ENCODE measurements at regions not wholly inside any gene's neighbourhood (a gene's known extent, or its start where the extent isn't known, plus 50 kb on each side); places are given as distances from the start of the nearest gene placed in this dataset.
A peak's percentile ranks its signal among the peaks of the same experiment; 100 is the strongest.

DNA sequence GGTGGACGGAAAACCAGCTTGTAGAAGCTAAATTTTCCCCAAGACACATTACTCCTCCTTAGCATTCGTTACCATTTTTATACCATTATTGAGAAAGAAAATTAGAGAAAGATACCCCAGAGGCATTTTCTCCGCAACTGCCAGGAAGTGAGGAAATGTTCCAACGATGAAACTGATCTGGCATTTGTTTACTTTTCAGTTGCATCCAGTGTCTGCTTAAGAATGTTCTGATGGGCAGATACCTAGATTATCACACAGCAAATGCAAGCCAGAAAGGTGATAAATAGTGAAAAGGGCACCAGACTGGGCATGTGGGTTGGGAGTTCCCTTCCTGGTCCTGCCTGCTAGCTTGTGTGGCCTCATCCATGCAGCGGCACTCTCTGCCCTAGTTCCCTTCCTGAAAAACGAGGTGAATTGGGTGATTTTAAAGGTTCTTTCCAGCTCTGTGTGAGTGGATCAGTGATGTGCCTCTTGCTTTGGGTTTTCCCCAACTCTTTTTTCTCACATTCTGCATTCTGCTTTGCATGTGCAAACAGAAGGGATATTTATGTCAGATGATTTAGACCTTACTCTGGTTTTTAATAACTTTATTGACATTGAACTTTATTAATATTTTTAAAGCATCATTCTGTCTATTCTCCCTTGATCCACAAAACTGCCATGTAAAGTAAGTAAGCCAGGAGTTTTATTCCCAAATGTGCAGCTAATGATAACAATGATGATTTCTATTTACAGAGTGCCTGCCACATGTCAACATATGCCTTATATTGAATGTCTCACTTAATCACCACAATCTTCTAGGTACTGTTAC, 139.6 kb downstream of the INSIG2 start:
- Mint-ChIP-seq H3K36me3 (ENCODE audit: low read depth, unreplicated experiment) (no peaks in the 10 kb centered on the region), H3K4me3 (ENCODE audit: unreplicated experiment) (no peak overlapping the region), H3K9me3 (ENCODE audit: unreplicated experiment) (peaks cover 3% of the 10 kb centered on the region), H3K4me1 (ENCODE audit: low read depth, unreplicated experiment) (peaks cover 4% of the 10 kb centered on the region), H3K27me3 (ENCODE audit: low read depth, unreplicated experiment) (peaks cover 40% of the 10 kb centered on the region), H3K27ac (ENCODE audit: unreplicated experiment) (no peak overlapping the region)
- Histone ChIP-seq H3K4me2 (ENCODE audit: low read length) (no peak overlapping the region), H2AFZ (ENCODE audit: low read depth, low read length) (no peak overlapping the region), H3K9ac (ENCODE audit: low read length) (no peak overlapping the region), H3K36me3 (ENCODE audit: insufficient read depth, low read length) (no peaks in the 10 kb centered on the region), H3K9me3 (ENCODE audit: insufficient read depth, low read depth, low read length) (no peaks in the 10 kb centered on the region), H3K79me2 (ENCODE audit: insufficient read depth, low read length) (no peaks in the 10 kb centered on the region), H3K4me3 (ENCODE audit: insufficient read depth, low read depth, low read length) (no peak overlapping the region), H3K27ac (ENCODE audit: low read depth, low read length) (no peak overlapping the region), H4K20me1 (ENCODE audit: insufficient read depth, low read length) (no peaks in the 10 kb centered on the region), H3K27me3 (ENCODE audit: insufficient read depth, low read length) (peaks cover 37% of the 10 kb centered on the region), H3K4me1 (ENCODE audit: insufficient read depth, low read length) (no peaks in the 10 kb centered on the region)
- FAIRE-seq (no peak), DNase-seq (ENCODE audit: low read depth) (no peak)
- TF ChIP-seq EZH2 (IDR thresholded peaks at IDR 0.05; ENCODE audit: insufficient read depth, low read length) = no peak
- TF ChIP-seq, protein P1, sequence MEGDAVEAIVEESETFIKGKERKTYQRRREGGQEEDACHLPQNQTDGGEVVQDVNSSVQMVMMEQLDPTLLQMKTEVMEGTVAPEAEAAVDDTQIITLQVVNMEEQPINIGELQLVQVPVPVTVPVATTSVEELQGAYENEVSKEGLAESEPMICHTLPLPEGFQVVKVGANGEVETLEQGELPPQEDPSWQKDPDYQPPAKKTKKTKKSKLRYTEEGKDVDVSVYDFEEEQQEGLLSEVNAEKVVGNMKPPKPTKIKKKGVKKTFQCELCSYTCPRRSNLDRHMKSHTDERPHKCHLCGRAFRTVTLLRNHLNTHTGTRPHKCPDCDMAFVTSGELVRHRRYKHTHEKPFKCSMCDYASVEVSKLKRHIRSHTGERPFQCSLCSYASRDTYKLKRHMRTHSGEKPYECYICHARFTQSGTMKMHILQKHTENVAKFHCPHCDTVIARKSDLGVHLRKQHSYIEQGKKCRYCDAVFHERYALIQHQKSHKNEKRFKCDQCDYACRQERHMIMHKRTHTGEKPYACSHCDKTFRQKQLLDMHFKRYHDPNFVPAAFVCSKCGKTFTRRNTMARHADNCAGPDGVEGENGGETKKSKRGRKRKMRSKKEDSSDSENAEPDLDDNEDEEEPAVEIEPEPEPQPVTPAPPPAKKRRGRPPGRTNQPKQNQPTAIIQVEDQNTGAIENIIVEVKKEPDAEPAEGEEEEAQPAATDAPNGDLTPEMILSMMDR (IDR thresholded peaks at IDR 0.05; ENCODE audit: insufficient read depth, low read depth, low read length) = no peak

DNA sequence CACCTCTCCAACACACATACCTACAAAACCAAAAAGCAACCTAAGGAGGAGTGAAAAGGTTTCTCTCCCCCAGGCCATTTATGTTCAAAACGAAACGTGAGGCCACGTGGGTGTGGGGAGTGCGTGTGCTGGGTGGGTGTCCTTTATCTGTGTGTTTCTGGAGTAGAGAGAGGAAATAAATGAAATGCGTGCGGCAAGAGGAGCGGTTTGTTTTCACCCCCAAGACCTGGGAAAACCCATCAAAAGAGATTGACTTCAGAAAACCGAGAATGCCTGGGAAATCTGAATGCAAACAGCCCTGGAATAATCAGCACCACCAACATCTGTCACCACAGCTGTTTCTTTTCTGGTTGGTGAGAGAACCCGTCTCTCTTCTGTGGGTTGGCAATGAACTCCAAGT, 137.4 kb downstream of the INSIG2 start:
- H4K20me1 ChIP-seq (ENCODE audit: insufficient read depth, low read length) = no peaks in the 10 kb centered on the region
- no peak overlapping the region for H3K4me3 ChIP-seq (ENCODE audit: insufficient read depth, low read depth, low read length)
- H3K27me3 Mint-ChIP-seq (ENCODE audit: low read depth, unreplicated experiment) = peaks cover 42% of the 10 kb centered on the region
- no peak overlapping the region for H3K9ac ChIP-seq (ENCODE audit: low read length)
- H3K79me2 ChIP-seq (ENCODE audit: insufficient read depth, low read length) = no peaks in the 10 kb centered on the region
- TF ChIP-seq, protein P1 (IDR thresholded peaks at IDR 0.05; ENCODE audit: insufficient read depth, low read depth, low read length) = no peak
- no peak for TF ChIP-seq EZH2 (IDR thresholded peaks at IDR 0.05; ENCODE audit: insufficient read depth, low read length)
- peaks cover 4% of the 10 kb centered on the region for H3K4me1 Mint-ChIP-seq (ENCODE audit: low read depth, unreplicated experiment)
- no peaks in the 10 kb centered on the region for H3K36me3 ChIP-seq (ENCODE audit: insufficient read depth, low read length)
- H3K9me3 ChIP-seq (ENCODE audit: insufficient read depth, low read depth, low read length) = no peaks in the 10 kb centered on the region
- no peak for DNase-seq (ENCODE audit: low read depth)
- peaks cover 54% of the 10 kb centered on the region for H3K27me3 ChIP-seq (ENCODE audit: insufficient read depth, low read length)
- no peak overlapping the region for H2AFZ ChIP-seq (ENCODE audit: low read depth, low read length)
- FAIRE-seq = no peak
- H3K27ac Mint-ChIP-seq (ENCODE audit: unreplicated experiment) = no peak overlapping the region
- peaks cover 3% of the 10 kb centered on the region for H3K9me3 Mint-ChIP-seq (ENCODE audit: unreplicated experiment)
- no peaks in the 10 kb centered on the region for H3K4me1 ChIP-seq (ENCODE audit: insufficient read depth, low read length)
- H3K4me3 Mint-ChIP-seq (ENCODE audit: unreplicated experiment) = no peak overlapping the region
- no peak overlapping the region for H3K4me2 ChIP-seq (ENCODE audit: low read length)
- no peaks in the 10 kb centered on the region for H3K36me3 Mint-ChIP-seq (ENCODE audit: low read depth, unreplicated experiment)
- H3K27ac ChIP-seq (ENCODE audit: low read depth, low read length) = no peak overlapping the region

DNA sequence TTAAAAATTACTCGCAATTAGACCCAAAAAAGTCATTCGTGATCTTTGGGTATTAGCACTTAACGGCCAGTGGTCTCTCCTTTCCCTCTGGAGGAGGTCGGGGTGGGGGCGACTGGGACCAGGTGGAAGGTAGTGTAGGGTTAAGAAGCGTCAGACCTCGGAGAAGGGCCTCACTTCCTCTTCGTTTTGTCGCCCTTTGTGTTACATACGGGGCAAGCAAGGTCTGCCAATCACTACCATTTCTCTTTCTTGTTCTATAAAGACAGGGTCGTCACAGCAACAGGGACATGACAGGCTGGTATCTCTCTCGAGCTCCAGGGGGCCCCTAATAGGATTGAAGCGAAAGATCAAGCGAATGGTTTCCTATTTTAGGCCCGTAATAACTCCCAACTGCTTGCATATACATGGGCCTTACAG, 136.6 kb downstream of the INSIG2 start:
- Histone ChIP-seq H3K27ac (ENCODE audit: low read depth, low read length) (no peak overlapping the region), H3K4me3 (ENCODE audit: insufficient read depth, low read depth, low read length) (no peak overlapping the region), H3K4me2 (ENCODE audit: low read length) (peak overlapping the region; percentile 90), H4K20me1 (ENCODE audit: insufficient read depth, low read length) (no peaks in the 10 kb centered on the region), H2AFZ (ENCODE audit: low read depth, low read length) (peak overlapping the region; percentile 39), H3K9ac (ENCODE audit: low read length) (peak overlapping the region; percentile 58), H3K9me3 (ENCODE audit: insufficient read depth, low read depth, low read length) (no peaks in the 10 kb centered on the region), H3K4me1 (ENCODE audit: insufficient read depth, low read length) (no peaks in the 10 kb centered on the region), H3K36me3 (ENCODE audit: insufficient read depth, low read length) (no peaks in the 10 kb centered on the region), H3K27me3 (ENCODE audit: insufficient read depth, low read length) (peaks cover 59% of the 10 kb centered on the region), H3K79me2 (ENCODE audit: insufficient read depth, low read length) (no peaks in the 10 kb centered on the region)
- Mint-ChIP-seq H3K4me1 (ENCODE audit: low read depth, unreplicated experiment) (peaks cover 4% of the 10 kb centered on the region), H3K4me3 (ENCODE audit: unreplicated experiment) (peak overlapping the region; percentile 48), H3K27me3 (ENCODE audit: low read depth, unreplicated experiment) (peaks cover 40% of the 10 kb centered on the region), H3K27ac (ENCODE audit: unreplicated experiment) (no peak overlapping the region), H3K36me3 (ENCODE audit: low read depth, unreplicated experiment) (no peaks in the 10 kb centered on the region), H3K9me3 (ENCODE audit: unreplicated experiment) (peaks cover 2% of the 10 kb centered on the region)
- TF ChIP-seq, protein P1 (IDR thresholded peaks at IDR 0.05; ENCODE audit: insufficient read depth, low read depth, low read length) = no peak
- no peak for TF ChIP-seq EZH2 (IDR thresholded peaks at IDR 0.05; ENCODE audit: insufficient read depth, low read length)
- DNase-seq (ENCODE audit: low read depth) (no peak), FAIRE-seq (no peak)
